Peyer's patch (tissue), 4 donors: ENCODE measurements at regions not wholly inside any gene's neighbourhood (a gene's known extent, or its start where the extent isn't known, plus 50 kb on each side); places are given as distances from the start of the nearest gene placed in this dataset.

Source experiments
- DNase-seq, 3 donors: peaks; one replicate each; pipeline ENCODE4 v3.0.0-alpha.2; 2017 to 2019
- H3K27ac ChIP-seq, 4 donors: fragments of 200-600 bp; sonication (generic); one replicate each; pipeline ENCODE4 v1.5.1; 2016 to 2019
- H3K27me3 ChIP-seq, 2 donors: fragments of 200-600 bp; sonication (generic); one replicate each; pipeline ENCODE4 v1.5.1; 2019
- H3K36me3 ChIP-seq, 3 donors: fragments of 200-600 bp; sonication (generic); one replicate each; pipeline ENCODE4 v1.5.1; 2016 to 2019
- H3K4me1 ChIP-seq, 4 donors: fragments of 200-600 bp; sonication (generic); one replicate each; pipeline ENCODE4 v1.5.1; 2016 to 2019
- H3K4me3 ChIP-seq, 4 donors: fragments of 200-600 bp; sonication (generic); 1 replicate in 3 of 4; 2 replicates in 1 of 4; pipeline ENCODE4 v1.5.1; 2016 to 2019; ENCODE audit warnings: mild to moderate bottlenecking in 1 of 4
- H3K9me3 ChIP-seq, 4 donors: fragments of 200-600 bp; sonication (generic); one replicate each; pipeline ENCODE4 v1.5.1; 2016 to 2019; ENCODE audit warnings: mild to moderate bottlenecking in 1 of 4
- CTCF ChIP-seq, 6 experiments: fragments of 450-650 bp in 4 of 6; fragments of 200-600 bp in 2 of 6; sonication (generic) in 1 of 6; IDR thresholded peaks; one replicate each; pipeline ENCODE4 v1.5.1; 2017 to 2019; ENCODE audit warnings: antibody characterized with exemption in 6 of 6, mild to moderate bottlenecking in 3 of 6, moderate library complexity in 1 of 6
- POLR2A ChIP-seq, 2 donors: fragments of 450-650 bp; IDR thresholded peaks; one replicate each; pipeline ENCODE4 v1.5.1; 2017; ENCODE audit warnings: antibody characterized with exemption in 2 of 2, mild to moderate bottlenecking in 2 of 2, moderate library complexity in 2 of 2

GRCh38 chr7:84277628-84278224 is 83.1 kb upstream of the SEMA3A start:
- H3K4me3 ChIP-seq, result no peak overlapping the region
- TF ChIP-seq CTCF (IDR thresholded peaks at IDR 0.05), result no peak
- TF ChIP-seq POLR2A (IDR thresholded peaks at IDR 0.05), result no peak
- H3K36me3 ChIP-seq, result no peaks in the 10 kb centered on the region
- H3K9me3 ChIP-seq, result no peaks in the 10 kb centered on the region
- DNase-seq, result no peak
- H3K4me1 ChIP-seq, result no peaks in the 10 kb centered on the region
- no peak overlapping the region for H3K27ac ChIP-seq
- no peaks in the 10 kb centered on the region for H3K27me3 ChIP-seq

- Histone ChIP-seq H3K27me3 (no peaks in the 10 kb centered on the region), H3K27ac (no peak overlapping the region), H3K36me3 (no peaks in the 10 kb centered on the region), H3K4me3 (no peak overlapping the region), H3K4me1 (no peaks in the 10 kb centered on the region), H3K9me3 (no peaks in the 10 kb centered on the region)
- DNase-seq, result no peak
- TF ChIP-seq CTCF (IDR thresholded peaks at IDR 0.05) (no peak), POLR2A (IDR thresholded peaks at IDR 0.05) (no peak)
Observed at GRCh38 chr7:84274029-84274638, 79.5 kb upstream of the SEMA3A start.

GRCh38 chr7:84271543-84271942 is 77.0 kb upstream of the SEMA3A start:
- Histone ChIP-seq H3K27me3 (no peaks in the 10 kb centered on the region), H3K36me3 (no peaks in the 10 kb centered on the region), H3K4me1 (no peaks in the 10 kb centered on the region), H3K27ac (no peak overlapping the region), H3K9me3 (no peaks in the 10 kb centered on the region), H3K4me3 (no peak overlapping the region)
- TF ChIP-seq CTCF (IDR thresholded peaks at IDR 0.05), result no peak
- no peak for TF ChIP-seq POLR2A (IDR thresholded peaks at IDR 0.05)
- no peak for DNase-seq

GRCh38 chr7:84264396-84264795 is 69.8 kb upstream of the SEMA3A start:
- no peaks in the 10 kb centered on the region for H3K9me3 ChIP-seq
- TF ChIP-seq CTCF (IDR thresholded peaks at IDR 0.05), result no peak
- TF ChIP-seq POLR2A (IDR thresholded peaks at IDR 0.05), result no peak
- no peaks in the 10 kb centered on the region for H3K27me3 ChIP-seq
- no peak overlapping the region for H3K27ac ChIP-seq
- H3K4me1 ChIP-seq, result no peaks in the 10 kb centered on the region
- no peaks in the 10 kb centered on the region for H3K36me3 ChIP-seq
- DNase-seq, result no peak
- no peak overlapping the region for H3K4me3 ChIP-seq

- Histone ChIP-seq H3K4me1 (no peaks in the 10 kb centered on the region), H3K9me3 (no peaks in the 10 kb centered on the region), H3K4me3 (no peak overlapping the region), H3K36me3 (no peaks in the 10 kb centered on the region), H3K27me3 (no peaks in the 10 kb centered on the region), H3K27ac (no peak overlapping the region)
- DNase-seq, result no peak
- TF ChIP-seq CTCF (IDR thresholded peaks at IDR 0.05), result no peak
- no peak for TF ChIP-seq POLR2A (IDR thresholded peaks at IDR 0.05)
Observed at GRCh38 chr7:84263106-84263505, 68.5 kb upstream of the SEMA3A start.
